Nucleus accumbens (tissue), 56 donors: ENCODE measurements at regions not wholly inside any gene's neighbourhood (a gene's known extent, or its start where the extent isn't known, plus 50 kb on each side); places are given as distances from the start of the nearest gene placed in this dataset.
"Not testable (repeated sequence)": the region's sequence is repeated elsewhere in the genome, so short reads cannot be mapped to it uniquely, and the experiment has no call there.

Experiments used
- DNase-seq, 56 donors: peaks; one replicate each; lab custom pipeline; 2025; lab: John Stamatoyannopoulos, UW

DNA sequence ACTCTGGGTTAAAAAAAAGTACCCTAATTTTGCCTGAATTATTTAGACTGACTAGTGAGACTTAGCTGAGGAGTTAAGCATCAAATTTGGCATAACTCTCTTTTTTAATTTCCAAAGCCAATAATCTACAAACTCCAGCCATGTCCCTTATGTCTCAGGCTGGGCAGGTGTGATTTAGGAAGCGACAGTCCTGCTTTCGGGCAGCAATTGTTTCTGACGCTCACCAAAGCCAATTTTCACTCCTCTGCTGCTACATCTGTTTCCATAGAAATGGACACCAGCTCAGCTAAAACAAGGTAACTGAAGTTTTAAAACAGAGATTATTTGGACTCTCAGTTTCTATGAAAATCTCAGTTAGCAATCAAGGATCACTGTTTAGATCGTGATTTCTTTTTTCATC is 338.7 kb downstream of the ABCC12 start:
- DNase-seq, result no peak

DNA sequence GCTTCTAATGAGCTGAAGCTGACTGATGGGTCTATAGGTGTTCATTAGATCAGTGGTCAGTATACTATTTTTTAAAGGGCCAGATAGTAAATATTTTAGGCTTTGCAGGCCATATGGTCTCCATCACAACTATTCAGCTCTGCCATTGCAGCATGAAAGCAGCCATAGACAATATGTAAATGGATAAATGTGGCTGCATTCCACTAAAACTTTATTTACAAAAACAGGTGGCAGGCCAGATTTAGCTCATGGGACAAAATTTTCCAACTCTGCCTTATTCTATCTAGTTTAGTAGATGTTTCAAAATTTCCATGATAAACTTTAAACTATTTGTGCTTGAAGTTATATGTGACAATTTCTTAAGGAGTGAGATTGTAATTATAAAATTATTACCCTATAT is 339.3 kb downstream of the ABCC12 start:
- DNase-seq, result no peak

DNA sequence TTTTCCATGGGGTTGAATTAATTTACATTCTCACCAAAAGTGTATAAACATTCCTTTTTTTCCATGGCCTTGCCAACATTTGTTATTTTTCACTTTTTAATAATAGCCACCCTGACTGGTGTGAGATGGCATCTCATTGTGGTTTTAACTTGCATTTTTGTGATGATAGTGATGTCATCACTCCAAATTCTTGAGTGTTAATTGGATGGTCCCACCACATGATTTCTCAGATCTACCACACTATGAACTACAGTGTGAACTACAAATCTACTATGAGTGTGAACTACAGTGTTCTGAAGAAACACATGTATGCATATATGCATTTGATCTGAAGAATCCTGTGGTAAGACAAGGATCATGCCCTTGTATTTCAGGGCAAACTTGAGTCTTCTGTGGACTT is 340.1 kb downstream of the ABCC12 start:
- no peak for DNase-seq

DNA sequence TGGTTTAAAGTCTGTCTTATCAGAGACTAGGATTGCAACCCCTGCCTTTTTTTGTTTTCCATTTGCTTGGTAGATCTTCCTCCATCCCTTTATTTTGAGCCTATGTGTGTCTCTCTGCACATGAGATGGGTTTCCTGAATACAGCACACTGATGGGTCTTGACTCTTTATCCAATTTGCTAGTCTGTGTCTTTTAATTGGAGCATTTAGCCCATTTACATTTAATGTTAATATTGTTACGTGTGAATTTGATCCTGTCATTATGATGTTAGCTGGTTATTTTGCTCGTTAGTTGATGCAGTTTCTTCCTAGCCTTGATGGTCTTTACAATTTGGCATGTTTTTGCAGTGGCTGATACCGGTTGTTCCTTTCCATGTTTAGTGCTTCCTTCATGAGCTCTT is 344.0 kb downstream of the ABCC12 start:
- DNase-seq, result not testable (repeated sequence)

DNA sequence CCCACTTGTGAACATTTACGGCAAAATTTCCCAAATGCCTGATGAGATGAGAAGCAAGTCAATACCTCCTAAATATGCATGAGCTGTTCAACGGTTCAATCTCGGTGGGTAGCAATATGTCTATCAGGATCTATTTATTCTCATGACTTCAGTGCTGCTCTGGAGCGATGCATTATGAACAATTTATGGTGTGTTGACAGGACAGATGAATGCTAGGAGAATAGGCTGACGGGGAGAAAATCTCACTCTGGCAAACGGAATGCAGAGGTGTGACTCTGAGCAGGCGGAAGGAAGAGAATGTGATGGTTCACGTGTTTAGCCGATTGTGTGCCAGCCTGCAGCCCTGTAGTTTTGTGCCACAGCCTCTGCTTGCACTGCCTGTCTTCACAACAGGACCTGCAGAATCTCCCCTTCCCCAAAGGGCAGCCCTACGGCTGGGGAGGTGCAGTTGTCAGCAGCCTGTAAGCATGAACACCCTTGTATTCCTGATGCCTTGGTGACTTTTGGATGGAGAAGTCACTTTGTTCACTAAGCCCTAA is 345.2 kb downstream of the PHKB start:
- DNase-seq, result peak in 5 of 56 donors; percentile 7 to 36 (median 9)

DNA sequence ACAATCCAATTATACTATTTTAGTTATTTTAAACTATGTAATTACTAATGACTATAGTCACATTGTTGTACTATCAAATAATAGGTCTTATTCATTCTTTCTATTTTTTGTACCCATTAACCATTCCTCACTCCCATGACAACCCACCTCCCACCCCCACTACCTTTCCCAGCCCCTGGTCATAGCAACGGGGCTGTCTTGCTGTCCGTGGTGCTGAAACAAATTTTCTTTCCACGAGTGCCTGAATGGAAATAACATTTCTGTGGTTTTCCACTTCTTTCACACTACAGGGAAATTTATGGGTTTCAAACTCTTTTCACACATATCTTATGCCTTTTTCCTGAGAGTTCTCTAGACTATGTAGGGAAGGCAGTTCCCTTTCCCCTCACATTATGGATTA is 326.6 kb downstream of the PHKB start:
- no peak for DNase-seq

DNA sequence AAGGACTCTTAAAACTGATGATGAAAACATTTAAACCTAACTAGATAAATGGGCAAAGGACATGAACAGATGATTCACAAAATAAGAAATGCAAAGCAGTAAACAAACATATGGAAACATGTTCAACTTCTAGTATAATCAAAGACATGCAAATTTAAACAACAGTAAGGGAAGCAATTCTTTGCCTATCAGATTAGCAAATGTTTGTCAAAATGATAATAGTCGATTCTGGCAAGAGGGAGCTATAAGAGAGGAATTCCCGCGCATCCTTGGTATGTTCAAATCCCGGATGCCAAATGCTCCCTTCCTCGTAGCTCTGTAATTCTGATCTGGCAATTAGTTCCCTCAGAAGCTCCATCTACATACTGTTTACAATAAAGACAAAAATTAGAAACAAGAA is 320.5 kb downstream of the PHKB start:
- no peak for DNase-seq

DNA sequence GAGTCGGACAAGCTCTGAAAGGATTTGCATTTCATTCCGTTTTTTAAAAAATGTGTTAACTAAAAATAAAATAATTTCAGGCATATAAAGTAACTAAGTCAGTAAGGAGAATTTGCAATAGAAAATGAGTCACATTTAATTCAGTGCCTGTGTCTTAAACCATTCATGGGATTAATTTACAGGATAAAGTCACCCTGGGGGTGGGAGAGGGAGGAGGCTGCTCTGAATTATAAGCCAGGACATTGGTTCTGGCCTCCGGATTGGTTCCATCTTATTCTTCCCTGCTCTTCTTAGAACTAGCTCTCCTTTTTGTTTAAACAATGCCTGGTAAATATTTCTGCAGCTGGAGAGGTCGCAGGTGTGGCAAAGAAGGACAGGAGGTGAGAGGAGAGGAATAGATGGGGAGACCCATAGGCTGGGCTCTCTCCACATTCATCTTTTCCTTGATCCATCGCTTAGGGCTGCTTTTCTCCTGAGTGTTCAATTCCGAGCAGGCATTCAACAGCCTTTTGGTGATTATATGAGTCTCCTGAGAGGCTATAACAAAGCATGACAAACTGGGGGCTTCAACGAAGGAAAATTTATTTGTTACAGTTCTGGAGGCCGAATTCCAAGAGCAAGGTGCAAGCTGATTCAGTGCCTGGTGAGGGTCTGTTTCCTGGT is 319.2 kb downstream of the PHKB start:
- DNase-seq, result peak in 1 of 56 donors; percentile 2

DNA sequence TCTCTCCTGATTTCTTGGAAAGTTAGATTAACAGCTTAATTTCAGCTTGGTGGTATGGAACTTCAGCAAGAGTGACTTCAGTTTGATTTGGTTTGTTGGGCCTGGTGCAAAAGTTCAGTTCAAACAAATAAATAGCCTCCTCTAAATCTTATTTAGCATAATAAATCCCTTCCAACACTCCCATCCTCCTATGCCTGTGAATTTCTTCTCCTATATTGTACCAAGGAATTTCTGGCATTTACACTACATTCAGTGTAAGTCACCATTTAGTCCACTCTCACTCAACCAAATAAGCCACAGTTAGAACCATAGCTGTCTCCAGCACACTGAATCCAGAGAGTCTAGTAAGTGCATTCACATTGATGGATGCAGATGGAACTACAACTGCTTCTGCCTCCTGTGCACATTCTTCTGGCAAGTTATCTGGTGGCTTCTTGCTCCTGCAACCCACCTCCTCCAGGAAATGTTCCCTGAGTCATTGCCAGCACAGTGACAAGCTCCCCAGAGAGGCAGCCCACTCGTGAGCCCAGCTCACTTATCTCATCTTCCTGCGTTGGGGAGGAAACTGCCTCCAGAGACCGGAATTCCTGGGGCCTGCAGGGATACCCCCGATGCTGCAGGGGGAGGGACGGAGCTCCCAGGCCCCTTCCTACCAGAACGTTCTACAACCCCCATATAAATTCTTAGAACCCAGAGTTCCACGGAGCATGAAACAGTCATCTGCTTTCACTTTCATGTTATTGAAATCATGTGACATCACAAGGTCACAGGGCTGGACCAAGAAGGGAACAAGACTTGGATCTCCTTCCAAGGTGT is 318.3 kb downstream of the PHKB start:
- DNase-seq, result peak in 36 of 56 donors; percentile 3 to 78 (median 36)

DNA sequence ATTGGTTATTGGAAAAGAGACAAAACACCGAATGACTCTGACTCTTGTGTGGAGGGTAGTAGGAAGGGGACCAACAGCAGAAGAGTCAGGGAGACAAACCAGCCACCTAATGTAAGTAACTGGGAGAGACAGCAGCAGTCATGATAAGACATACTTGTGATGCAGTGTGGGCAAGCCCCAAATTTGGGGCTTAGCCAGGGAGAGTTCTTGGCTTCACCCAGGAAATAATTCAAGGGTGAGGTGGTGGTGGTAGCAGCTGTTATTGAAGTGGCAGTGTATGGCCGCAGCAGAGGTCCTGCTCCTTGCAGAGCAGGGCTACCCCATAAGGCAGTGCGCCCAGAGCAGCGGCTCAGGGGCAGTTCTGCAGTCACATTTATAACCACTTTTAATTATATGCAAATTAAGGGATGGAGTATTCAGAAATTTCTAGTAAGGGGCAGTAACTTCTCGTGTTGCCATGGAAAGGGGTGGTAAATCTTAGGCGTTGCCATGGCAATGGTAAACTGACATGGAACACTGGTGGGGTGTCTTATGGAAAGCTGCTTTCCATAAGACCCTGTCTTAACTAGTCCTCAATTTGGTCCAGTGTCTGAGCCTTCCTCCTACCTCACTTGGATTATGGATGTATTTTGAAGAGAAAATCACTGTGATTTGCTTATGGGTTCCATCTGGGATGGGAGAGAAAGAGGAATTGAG is 317.1 kb downstream of the PHKB start:
- DNase-seq, result no peak

DNA sequence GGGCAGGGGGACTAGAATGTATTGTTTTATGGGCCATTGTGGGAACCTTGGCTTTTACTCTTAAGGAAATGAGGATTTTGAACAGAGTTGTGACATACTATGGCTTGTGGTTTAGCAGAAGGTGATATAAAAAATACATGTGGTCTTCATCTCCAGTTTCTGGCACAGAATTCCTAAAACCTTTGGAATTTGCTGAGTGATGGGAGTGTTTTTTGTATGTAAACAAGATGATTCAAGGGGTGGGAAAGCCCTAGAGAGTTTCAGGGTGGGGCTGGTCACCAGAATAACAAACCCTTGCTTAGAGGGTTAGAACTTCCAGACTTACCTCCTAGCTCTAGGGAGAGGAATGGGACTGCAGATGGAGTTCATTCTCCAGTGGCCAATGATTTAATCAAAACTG is 316.1 kb downstream of the PHKB start:
- no peak for DNase-seq

DNA sequence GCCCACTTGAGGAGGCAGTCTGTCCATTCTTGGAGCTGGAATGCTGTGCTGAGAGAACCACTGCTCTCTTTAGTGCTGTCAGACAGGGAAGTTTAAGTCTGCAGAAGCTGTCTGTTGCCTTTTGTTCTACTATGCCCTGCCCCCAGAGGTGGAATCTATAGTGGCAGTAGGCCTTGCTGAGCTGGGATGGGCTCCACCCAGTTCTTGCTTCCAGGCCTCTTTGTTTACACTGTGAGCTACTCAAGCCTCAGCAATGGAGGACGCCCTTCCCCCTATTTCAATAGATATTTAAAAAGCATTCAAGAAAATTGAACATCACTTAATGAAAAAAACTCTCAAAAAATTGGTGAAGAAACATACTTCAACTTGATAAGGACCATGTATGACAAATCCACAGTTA is 313.5 kb downstream of the PHKB start:
- DNase-seq, result no peak

DNA sequence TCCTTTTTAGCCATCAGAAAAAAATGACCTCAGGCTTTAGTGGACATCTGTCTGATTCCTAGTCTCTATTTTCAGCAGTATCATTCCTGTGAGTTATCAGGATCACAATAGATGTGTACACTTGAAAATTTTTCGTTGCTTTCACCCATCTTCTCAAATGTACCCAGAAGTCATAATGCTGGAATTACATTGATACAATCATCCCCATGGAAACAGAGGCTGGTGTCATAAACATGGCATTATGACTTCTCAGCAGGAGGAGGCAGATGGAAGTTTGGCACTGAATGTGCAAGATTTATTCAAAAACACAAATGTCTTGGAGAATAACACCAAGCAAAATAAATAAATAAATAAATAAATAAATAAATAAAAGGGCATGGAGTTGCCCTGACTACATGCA is 292.5 kb downstream of the PHKB start:
- DNase-seq, result no peak
